ENCODE measurements at regions not wholly inside any gene's neighbourhood (a gene's known extent, or its start where the extent isn't known, plus 50 kb on each side); places are given as distances from the start of the nearest gene placed in this dataset.
"Not testable (repeated sequence)": the region's sequence is repeated elsewhere in the genome, so short reads cannot be mapped to it uniquely, and the experiment has no call there.

GRCh38 chr3:20537234-20537633 is 351.2 kb upstream of the SGO1 start:
- Histone ChIP-seq H3K4me3 (ENCODE audit: low read length) (no peak overlapping the region), H3K27me3 (ENCODE audit: control insufficient read depth, insufficient read depth, low read length) (no peaks in the 10 kb centered on the region), H3K4me1 (ENCODE audit: control insufficient read depth, insufficient read depth, low read length) (no peaks in the 10 kb centered on the region), H3K27ac (ENCODE audit: low read length) (no peak overlapping the region), H3K9me3 (replicated peaks; ENCODE audit: control insufficient read depth, low read depth, low read length) (no peaks in the 10 kb centered on the region), H3K36me3 (ENCODE audit: control insufficient read depth, insufficient read depth, low read length) (no peaks in the 10 kb centered on the region)
- DNase-seq, result no peak
- 53% methylated on average over 2 of the region's 3 CpGs for WGBS (ENCODE audit: insufficient coverage)

GRCh38 chr3:20529911-20530310 is 343.9 kb upstream of the SGO1 start:
- DNase-seq, result no peak
- H3K4me1 ChIP-seq (ENCODE audit: control insufficient read depth, insufficient read depth, low read length), result no peaks in the 10 kb centered on the region
- no peak overlapping the region for H3K27ac ChIP-seq (ENCODE audit: low read length)
- H3K27me3 ChIP-seq (ENCODE audit: control insufficient read depth, insufficient read depth, low read length), result no peaks in the 10 kb centered on the region
- no peaks in the 10 kb centered on the region for H3K9me3 ChIP-seq (replicated peaks; ENCODE audit: control insufficient read depth, low read depth, low read length)
- no peak overlapping the region for H3K4me3 ChIP-seq (ENCODE audit: low read length)
- WGBS (ENCODE audit: insufficient coverage), result 100% methylated on average over 2 of the region's 5 CpGs
- H3K36me3 ChIP-seq (ENCODE audit: control insufficient read depth, insufficient read depth, low read length), result no peaks in the 10 kb centered on the region

GRCh38 chr3:20528180-20528770 is 342.3 kb upstream of the SGO1 start:
- no CpG with 5 or more reads among the region's 5 CpGs for WGBS (ENCODE audit: insufficient coverage)
- Histone ChIP-seq H3K4me1 (ENCODE audit: control insufficient read depth, insufficient read depth, low read length) (no peaks in the 10 kb centered on the region), H3K27me3 (ENCODE audit: control insufficient read depth, insufficient read depth, low read length) (no peaks in the 10 kb centered on the region), H3K9me3 (replicated peaks; ENCODE audit: control insufficient read depth, low read depth, low read length) (no peaks in the 10 kb centered on the region), H3K27ac (ENCODE audit: low read length) (no peak overlapping the region), H3K36me3 (ENCODE audit: control insufficient read depth, insufficient read depth, low read length) (no peaks in the 10 kb centered on the region), H3K4me3 (ENCODE audit: low read length) (no peak overlapping the region)
- DNase-seq, result peak; percentile 70

GRCh38 chr3:20527368-20527767 is 341.4 kb upstream of the SGO1 start:
- WGBS (ENCODE audit: insufficient coverage), result no CpG with 5 or more reads among the region's 1 CpG
- H3K36me3 ChIP-seq (ENCODE audit: control insufficient read depth, insufficient read depth, low read length), result no peaks in the 10 kb centered on the region

GRCh38 chr3:20524328-20524727 is 338.3 kb upstream of the SGO1 start:
- Histone ChIP-seq H3K9me3 (replicated peaks; ENCODE audit: control insufficient read depth, low read depth, low read length) (no peaks in the 10 kb centered on the region), H3K27me3 (ENCODE audit: control insufficient read depth, insufficient read depth, low read length) (no peaks in the 10 kb centered on the region), H3K36me3 (ENCODE audit: control insufficient read depth, insufficient read depth, low read length) (no peaks in the 10 kb centered on the region), H3K4me1 (ENCODE audit: control insufficient read depth, insufficient read depth, low read length) (no peaks in the 10 kb centered on the region), H3K27ac (ENCODE audit: low read length) (no peak overlapping the region), H3K4me3 (ENCODE audit: low read length) (no peak overlapping the region)
- DNase-seq, result no peak

More at GRCh38 chr3:20527368-20527767, 341.4 kb upstream of the SGO1 start:
- no peaks in the 10 kb centered on the region for H3K27me3 ChIP-seq (ENCODE audit: control insufficient read depth, insufficient read depth, low read length)
- no peak overlapping the region for H3K4me3 ChIP-seq (ENCODE audit: low read length)
- H3K4me1 ChIP-seq (ENCODE audit: control insufficient read depth, insufficient read depth, low read length), result no peaks in the 10 kb centered on the region
- H3K9me3 ChIP-seq (replicated peaks; ENCODE audit: control insufficient read depth, low read depth, low read length), result no peaks in the 10 kb centered on the region
- H3K27ac ChIP-seq (ENCODE audit: low read length), result no peak overlapping the region
- DNase-seq, result no peak

- no peak for DNase-seq
- H3K27ac ChIP-seq (ENCODE audit: low read length), result no peak overlapping the region
- H3K9me3 ChIP-seq (replicated peaks; ENCODE audit: control insufficient read depth, low read depth, low read length), result no peaks in the 10 kb centered on the region
- H3K4me3 ChIP-seq (ENCODE audit: low read length), result no peak overlapping the region
- H3K4me1 ChIP-seq (ENCODE audit: control insufficient read depth, insufficient read depth, low read length), result no peaks in the 10 kb centered on the region
- no peaks in the 10 kb centered on the region for H3K36me3 ChIP-seq (ENCODE audit: control insufficient read depth, insufficient read depth, low read length)
- H3K27me3 ChIP-seq (ENCODE audit: control insufficient read depth, insufficient read depth, low read length), result no peaks in the 10 kb centered on the region
Measured at GRCh38 chr3:20523293-20523692, 337.3 kb upstream of the SGO1 start.

GRCh38 chr3:20517316-20517715 is 331.3 kb upstream of the SGO1 start:
- H3K27ac ChIP-seq (ENCODE audit: low read length); DNase-seq; H3K4me3 ChIP-seq (ENCODE audit: low read length); H3K4me1 ChIP-seq (ENCODE audit: control insufficient read depth, insufficient read depth, low read length); H3K36me3 ChIP-seq (ENCODE audit: control insufficient read depth, insufficient read depth, low read length); H3K27me3 ChIP-seq (ENCODE audit: control insufficient read depth, insufficient read depth, low read length); H3K9me3 ChIP-seq (replicated peaks; ENCODE audit: control insufficient read depth, low read depth, low read length): not testable (repeated sequence)
- WGBS (ENCODE audit: insufficient coverage), result 73% methylated on average over 5 of the region's 10 CpGs

GRCh38 chr3:20516311-20516710 is 330.3 kb upstream of the SGO1 start:
- Histone ChIP-seq H3K4me3 (ENCODE audit: low read length) (no peak overlapping the region), H3K9me3 (replicated peaks; ENCODE audit: control insufficient read depth, low read depth, low read length) (no peaks in the 10 kb centered on the region), H3K36me3 (ENCODE audit: control insufficient read depth, insufficient read depth, low read length) (no peaks in the 10 kb centered on the region), H3K27ac (ENCODE audit: low read length) (no peak overlapping the region), H3K27me3 (ENCODE audit: control insufficient read depth, insufficient read depth, low read length) (no peaks in the 10 kb centered on the region), H3K4me1 (ENCODE audit: control insufficient read depth, insufficient read depth, low read length) (no peaks in the 10 kb centered on the region)
- DNase-seq, result peak; percentile 65

- no peaks in the 10 kb centered on the region for H3K36me3 ChIP-seq (ENCODE audit: control insufficient read depth, insufficient read depth, low read length)
- no peak overlapping the region for H3K4me3 ChIP-seq (ENCODE audit: low read length)
- no peak overlapping the region for H3K27ac ChIP-seq (ENCODE audit: low read length)
- H3K27me3 ChIP-seq (ENCODE audit: control insufficient read depth, insufficient read depth, low read length), result no peaks in the 10 kb centered on the region
- no peak for DNase-seq
- no peaks in the 10 kb centered on the region for H3K4me1 ChIP-seq (ENCODE audit: control insufficient read depth, insufficient read depth, low read length)
- no peaks in the 10 kb centered on the region for H3K9me3 ChIP-seq (replicated peaks; ENCODE audit: control insufficient read depth, low read depth, low read length)
Measured at GRCh38 chr3:20515834-20516233, 329.8 kb upstream of the SGO1 start.

- no peaks in the 10 kb centered on the region for H3K9me3 ChIP-seq (replicated peaks; ENCODE audit: control insufficient read depth, low read depth, low read length)
- no peaks in the 10 kb centered on the region for H3K4me1 ChIP-seq (ENCODE audit: control insufficient read depth, insufficient read depth, low read length)
- DNase-seq, result peak; percentile 69
- H3K4me3 ChIP-seq (ENCODE audit: low read length), result no peak overlapping the region
- H3K36me3 ChIP-seq (ENCODE audit: control insufficient read depth, insufficient read depth, low read length), result no peaks in the 10 kb centered on the region
- H3K27ac ChIP-seq (ENCODE audit: low read length), result no peak overlapping the region
- 58% methylated on average over 4 of the region's 4 CpGs for WGBS (ENCODE audit: insufficient coverage)
- H3K27me3 ChIP-seq (ENCODE audit: control insufficient read depth, insufficient read depth, low read length), result no peaks in the 10 kb centered on the region
Measured at GRCh38 chr3:20511863-20512505, 326.0 kb upstream of the SGO1 start.

- Histone ChIP-seq H3K4me1 (ENCODE audit: control insufficient read depth, insufficient read depth, low read length) (no peaks in the 10 kb centered on the region), H3K27me3 (ENCODE audit: control insufficient read depth, insufficient read depth, low read length) (no peaks in the 10 kb centered on the region), H3K36me3 (ENCODE audit: control insufficient read depth, insufficient read depth, low read length) (no peaks in the 10 kb centered on the region), H3K27ac (ENCODE audit: low read length) (no peak overlapping the region), H3K4me3 (ENCODE audit: low read length) (no peak overlapping the region), H3K9me3 (replicated peaks; ENCODE audit: control insufficient read depth, low read depth, low read length) (no peaks in the 10 kb centered on the region)
- no CpG with 5 or more reads among the region's 4 CpGs for WGBS (ENCODE audit: insufficient coverage)
- DNase-seq, result no peak
Measured at GRCh38 chr3:20510396-20510795, 324.4 kb upstream of the SGO1 start.
